ENCODE measurements at regions not wholly inside any gene's neighbourhood (a gene's known extent, or its start where the extent isn't known, plus 50 kb on each side); places are given as distances from the start of the nearest gene placed in this dataset.

GRCh38 chr4:100060765-100061416 is 110.8 kb upstream of the H2AZ1 start:
- TF ChIP-seq POLR2AphosphoS5 (IDR thresholded peaks at IDR 0.05; ENCODE audit: low read depth, low read length) (no peak), REST (IDR thresholded peaks at IDR 0.05; ENCODE audit: insufficient read depth in 1 of 2, low read depth in 2 of 2, low read length in 2 of 2) (no peak), TAF1 (IDR thresholded peaks at IDR 0.05; ENCODE audit: borderline replicate concordance, insufficient read depth, low read length) (no peak), FOXP2 (optimal IDR thresholded peaks at IDR 0.05; ENCODE audit: borderline replicate concordance, extremely low read depth, extremely low read length, insufficient read depth) (no peak), SIN3A (IDR thresholded peaks at IDR 0.05; ENCODE audit: borderline replicate concordance, insufficient read depth, low read length) (no peak)

DNA sequence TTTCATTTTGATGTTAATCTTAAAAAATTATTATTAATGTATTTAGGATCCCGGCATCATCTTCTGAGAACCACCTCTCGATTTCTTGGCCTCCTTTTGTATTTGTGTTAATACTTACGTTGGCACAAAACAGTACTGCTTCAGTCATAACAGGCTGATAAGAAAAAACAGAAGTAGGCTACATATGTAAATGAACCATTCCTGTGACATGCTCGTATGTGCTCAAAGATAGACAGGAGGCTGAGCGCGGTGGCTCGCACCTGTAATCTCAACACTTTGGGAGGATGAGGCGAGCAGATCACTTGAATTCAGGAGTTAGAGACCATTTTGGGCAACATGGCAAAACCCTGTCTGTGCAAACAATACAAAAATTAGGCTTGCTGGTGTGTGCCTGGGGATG is 109.4 kb upstream of the H2AZ1 start:
- TF ChIP-seq TAF1 (IDR thresholded peaks at IDR 0.05; ENCODE audit: borderline replicate concordance, insufficient read depth, low read length): no peak
- no peak for TF ChIP-seq FOXP2 (optimal IDR thresholded peaks at IDR 0.05; ENCODE audit: borderline replicate concordance, extremely low read depth, extremely low read length, insufficient read depth)
- TF ChIP-seq SIN3A (IDR thresholded peaks at IDR 0.05; ENCODE audit: borderline replicate concordance, insufficient read depth, low read length): no peak
- no peak for TF ChIP-seq POLR2AphosphoS5 (IDR thresholded peaks at IDR 0.05; ENCODE audit: low read depth, low read length)

DNA sequence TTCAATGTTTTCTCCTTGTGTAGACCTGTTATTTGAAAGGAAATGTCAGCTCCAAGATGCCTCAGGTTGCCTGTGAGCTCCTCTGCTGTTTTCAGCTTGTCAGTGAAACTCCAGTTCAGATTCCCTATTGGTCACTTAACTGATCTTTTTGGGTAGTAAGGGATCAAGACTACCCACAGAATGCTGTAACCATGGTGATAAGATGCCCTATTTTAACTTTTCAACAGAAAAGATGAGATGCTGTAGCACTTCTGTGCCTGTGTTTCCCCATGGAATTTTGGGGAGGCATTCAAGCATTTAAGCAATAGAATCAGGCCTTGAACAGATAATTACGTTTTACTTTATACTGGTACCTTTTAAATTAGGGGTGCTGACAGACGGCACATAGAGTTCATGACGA is 106.6 kb upstream of the H2AZ1 start:
- TF ChIP-seq POLR2AphosphoS5 (IDR thresholded peaks at IDR 0.05; ENCODE audit: low read depth, low read length) (no peak), FOXP2 (optimal IDR thresholded peaks at IDR 0.05; ENCODE audit: borderline replicate concordance, extremely low read depth, extremely low read length, insufficient read depth) (no peak), TAF1 (IDR thresholded peaks at IDR 0.05; ENCODE audit: borderline replicate concordance, insufficient read depth, low read length) (no peak), SIN3A (IDR thresholded peaks at IDR 0.05; ENCODE audit: borderline replicate concordance, insufficient read depth, low read length) (no peak), REST (IDR thresholded peaks at IDR 0.05; ENCODE audit: insufficient read depth in 1 of 2, low read depth in 2 of 2, low read length in 2 of 2) (no peak)

GRCh38 chr4:100054071-100054470 is 104.0 kb upstream of the H2AZ1 start:
- no peak for TF ChIP-seq FOXP2 (optimal IDR thresholded peaks at IDR 0.05; ENCODE audit: borderline replicate concordance, extremely low read depth, extremely low read length, insufficient read depth)

DNA sequence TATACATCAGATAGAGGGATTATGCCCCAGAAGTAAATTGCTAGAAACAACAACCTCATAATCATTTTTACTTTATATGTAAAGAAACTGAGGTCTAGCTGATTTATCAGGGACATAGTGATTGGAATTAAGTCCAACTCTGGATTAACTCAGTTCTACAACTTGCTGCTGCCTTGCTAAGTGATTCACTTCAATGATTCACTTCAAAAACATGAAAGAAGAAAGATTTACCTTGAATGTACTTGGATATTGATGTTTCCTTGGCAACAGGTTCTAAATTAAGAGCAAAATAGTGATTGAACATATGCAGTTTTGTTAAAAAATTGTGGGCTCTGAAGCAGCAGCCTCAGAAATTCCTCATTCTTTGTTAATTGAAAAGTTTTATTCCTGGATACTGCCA is 99.8 kb upstream of the H2AZ1 start:
- TF ChIP-seq REST (IDR thresholded peaks at IDR 0.05; ENCODE audit: insufficient read depth in 1 of 2, low read depth in 2 of 2, low read length in 2 of 2) (no peak), FOXP2 (optimal IDR thresholded peaks at IDR 0.05; ENCODE audit: borderline replicate concordance, extremely low read depth, extremely low read length, insufficient read depth) (no peak), POLR2AphosphoS5 (IDR thresholded peaks at IDR 0.05; ENCODE audit: low read depth, low read length) (no peak), SIN3A (IDR thresholded peaks at IDR 0.05; ENCODE audit: borderline replicate concordance, insufficient read depth, low read length) (no peak), TAF1 (IDR thresholded peaks at IDR 0.05; ENCODE audit: borderline replicate concordance, insufficient read depth, low read length) (no peak)

GRCh38 chr4:100042711-100043110 is 92.6 kb upstream of the H2AZ1 start:
- no peak for TF ChIP-seq TAF1 (IDR thresholded peaks at IDR 0.05; ENCODE audit: borderline replicate concordance, insufficient read depth, low read length)
- TF ChIP-seq POLR2AphosphoS5 (IDR thresholded peaks at IDR 0.05; ENCODE audit: low read depth, low read length): no peak

Data from PFSK-1 (cell line).